ENCODE measurements at regions not wholly inside any gene's neighbourhood (a gene's known extent, or its start where the extent isn't known, plus 50 kb on each side); places are given as distances from the start of the nearest gene placed in this dataset.

DNA sequence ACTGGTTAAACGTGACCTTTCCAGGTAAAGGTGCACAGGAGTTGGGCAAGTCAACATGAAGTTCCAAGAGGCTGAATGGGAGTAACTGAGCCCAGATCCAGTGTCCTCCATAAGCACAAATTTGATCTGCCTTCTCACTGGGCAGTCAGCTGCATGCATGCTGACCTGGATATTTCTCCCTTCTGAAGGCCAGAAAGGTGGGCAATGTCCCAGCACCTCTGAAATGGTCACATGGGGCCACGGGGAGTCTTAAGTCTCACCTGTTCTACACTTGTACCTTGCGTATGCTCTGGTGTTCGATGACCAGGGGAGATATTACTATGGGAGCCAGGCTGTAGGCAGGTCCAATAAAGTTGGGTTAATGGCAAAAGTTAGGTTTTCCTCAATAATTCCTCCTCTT is 240.2 kb downstream of the SIPA1L2 start:
- TF ChIP-seq, protein P1, sequence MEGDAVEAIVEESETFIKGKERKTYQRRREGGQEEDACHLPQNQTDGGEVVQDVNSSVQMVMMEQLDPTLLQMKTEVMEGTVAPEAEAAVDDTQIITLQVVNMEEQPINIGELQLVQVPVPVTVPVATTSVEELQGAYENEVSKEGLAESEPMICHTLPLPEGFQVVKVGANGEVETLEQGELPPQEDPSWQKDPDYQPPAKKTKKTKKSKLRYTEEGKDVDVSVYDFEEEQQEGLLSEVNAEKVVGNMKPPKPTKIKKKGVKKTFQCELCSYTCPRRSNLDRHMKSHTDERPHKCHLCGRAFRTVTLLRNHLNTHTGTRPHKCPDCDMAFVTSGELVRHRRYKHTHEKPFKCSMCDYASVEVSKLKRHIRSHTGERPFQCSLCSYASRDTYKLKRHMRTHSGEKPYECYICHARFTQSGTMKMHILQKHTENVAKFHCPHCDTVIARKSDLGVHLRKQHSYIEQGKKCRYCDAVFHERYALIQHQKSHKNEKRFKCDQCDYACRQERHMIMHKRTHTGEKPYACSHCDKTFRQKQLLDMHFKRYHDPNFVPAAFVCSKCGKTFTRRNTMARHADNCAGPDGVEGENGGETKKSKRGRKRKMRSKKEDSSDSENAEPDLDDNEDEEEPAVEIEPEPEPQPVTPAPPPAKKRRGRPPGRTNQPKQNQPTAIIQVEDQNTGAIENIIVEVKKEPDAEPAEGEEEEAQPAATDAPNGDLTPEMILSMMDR (IDR thresholded peaks at IDR 0.05; ENCODE audit: low read length), result no peak
- TF ChIP-seq EZH2 (optimal IDR thresholded peaks at IDR 0.05; ENCODE audit: low read depth, low read length) (no peak), EZH2phosphoT487 (IDR thresholded peaks at IDR 0.05; ENCODE audit: low read length) (no peak)
